HCT116 (cell line): ENCODE measurements at regions not wholly inside any gene's neighbourhood (a gene's known extent, or its start where the extent isn't known, plus 50 kb on each side); places are given as distances from the start of the nearest gene placed in this dataset.

Experiments used
- ATAC-seq: fragments of 200-7000 bp; cut with Tn5 transposase; 2 replicates; pipeline ENCODE4 v1.9.1; 2020; ENCODE audit warnings: mild to moderate bottlenecking, moderate library complexity
- BruUV-seq: library from RNA; stranded (reverse); fragments of 400-500 nt; replicated peaks from 2 replicates; lab custom pipeline; 2021; lab: Mats Ljungman, UMichigan
- CTCF ChIA-PET: fragments of 300-600 bp; sonication (Branson Sonifier 250); formaldehyde crosslinking; loops from one replicate; lab custom pipeline; 2021; ENCODE audit warnings: antibody characterized with exemption; lab: Charles Lee
- POLR2A ChIA-PET: fragments of 300-600, 350-600 bp; sonication (Branson Sonifier 250); formaldehyde crosslinking; loops from one replicate; lab custom pipeline; 2021; ENCODE audit warnings: antibody characterized with exemption; lab: Charles Lee
- RAD21 ChIA-PET, 2 experiments: fragments of 300-600 bp; sonication (Branson Sonifier 250); formaldehyde crosslinking; loops; one replicate each; lab custom pipeline; 2023; ENCODE audit warnings: low total read pairs in 2 of 2; ENCODE audit not compliant: uncharacterized antibody in 2 of 2, unreplicated experiment in 2 of 2, low non-redundant PET in 1 of 2; lab: Charles Lee
- DNase-seq: peaks from one replicate; pipeline ENCODE4 v3.0.0-alpha.2; 2010; ENCODE audit warnings: low read depth, low spot score
- H2AFZ ChIP-seq: fragments of 200-600 bp; shearing (Covaris generic), sonication (generic); 2 replicates; pipeline ENCODE4 v1.6.1; 2017; ENCODE audit warnings: low read depth, mixed run types, mixed read lengths, antibody characterized with exemption, low read length; ENCODE audit not compliant: poor library complexity, severe bottlenecking
- H3K27ac ChIP-seq: 2 replicates; pipeline ENCODE4 v1.5.1; 2012; ENCODE audit warnings: low read depth, low read length
- H3K27me3 ChIP-seq: fragments of 200-600 bp; sonication (generic); 2 replicates; pipeline ENCODE4 v1.6.1; 2016; ENCODE audit warnings: mixed run types, low read length, mixed read lengths; ENCODE audit not compliant: insufficient read depth
- H3K36me3 ChIP-seq, 2 experiments: fragments of 200-500 bp in 1 of 2; fragments of 200-600 bp in 1 of 2; sonication (Bioruptor generic) in 1 of 2; sonication (generic) in 1 of 2; 2 replicates each; pipeline versions ENCODE4 v1.5.1 to v1.6.1; 2014 to 2016; ENCODE audit warnings: low read length in 2 of 2, inconsistent platforms in 1 of 2, mixed read lengths in 1 of 2, mixed run types in 1 of 2; ENCODE audit not compliant: insufficient read depth in 2 of 2, control insufficient read depth in 1 of 2
- H3K4me1 ChIP-seq, 2 experiments: fragments of 200-600 bp in 1 of 2; sonication (generic) in 1 of 2; 2 replicates each; pipeline versions ENCODE4 v1.5.1 to v1.6.1; 2012 to 2017; ENCODE audit warnings: low read length in 2 of 2, inconsistent platforms in 1 of 2, mild to moderate bottlenecking in 1 of 2, mixed read lengths in 1 of 2, mixed run types in 1 of 2, moderate library complexity in 1 of 2; ENCODE audit not compliant: insufficient read depth in 2 of 2, control insufficient read depth in 1 of 2
- H3K4me2 ChIP-seq: fragments of 200-600 bp; sonication (generic); 2 replicates; pipeline ENCODE4 v1.6.1; 2017; ENCODE audit warnings: mixed run types, low read length, mixed read lengths
- H3K4me3 ChIP-seq, 2 experiments: fragments of 200-600 bp in 1 of 2; sonication (generic) in 1 of 2; replicated peaks in 1 of 2; 2 replicates each; pipeline ENCODE4 v1.5.1; 2011 to 2016; ENCODE audit warnings: low read length in 2 of 2, control low read depth in 1 of 2, low read depth in 1 of 2, mild to moderate bottlenecking in 1 of 2, mixed read lengths in 1 of 2, mixed run types in 1 of 2
- H3K79me2 ChIP-seq: fragments of 200-600 bp; sonication (generic); 2 replicates; pipeline ENCODE4 v1.6.1; 2017; ENCODE audit warnings: mild to moderate bottlenecking, mixed run types, low read length, moderate library complexity, mixed read lengths; ENCODE audit not compliant: insufficient read depth
- H3K9ac ChIP-seq: fragments of 200-600 bp; sonication (generic); 2 replicates; pipeline ENCODE4 v1.6.1; 2016; ENCODE audit warnings: low read length, mixed read lengths
- H3K9me2 ChIP-seq: fragments of 200-600 bp; sonication (generic), shearing (Covaris generic); 2 replicates; pipeline ENCODE4 v1.6.1; 2017; ENCODE audit warnings: mixed run types, mild to moderate bottlenecking, moderate library complexity; ENCODE audit not compliant: insufficient read depth
- H3K9me3 ChIP-seq, 2 experiments: fragments of 200-500 bp in 1 of 2; fragments of 200-600 bp in 1 of 2; sonication (Bioruptor generic) in 1 of 2; sonication (generic) in 1 of 2; 2 replicates each; pipeline ENCODE4 v1.6.1; 2014 to 2017; ENCODE audit warnings: low read length in 2 of 2, mixed read lengths in 2 of 2, inconsistent platforms in 1 of 2, low read depth in 1 of 2, mild to moderate bottlenecking in 1 of 2, mixed run types in 1 of 2, moderate library complexity in 1 of 2; ENCODE audit not compliant: control insufficient read depth in 1 of 2, insufficient read depth in 1 of 2
- H4K20me1 ChIP-seq: fragments of 200-600 bp; sonication (generic), shearing (Covaris generic); 2 replicates; pipeline ENCODE4 v1.6.1; 2017; ENCODE audit warnings: mixed run types, mild to moderate bottlenecking, moderate library complexity; ENCODE audit not compliant: insufficient read depth
- ATF3 ChIP-seq: IDR thresholded peaks from 2 replicates; pipeline ENCODE4 v1.6.1; 2012
- CBX3 ChIP-seq: IDR thresholded peaks from 2 replicates; pipeline ENCODE4 v1.6.1; 2012; ENCODE audit warnings: low read depth
- CTCF ChIP-seq, 3 experiments: fragments of 200-600 bp in 1 of 3; sonication (generic) in 1 of 3; IDR thresholded peaks in 2 of 3; conservative IDR thresholded peaks in 1 of 3; 2 replicates each; pipeline ENCODE4 v1.5.1; 2012 to 2017; ENCODE audit warnings: low read depth in 2 of 3, low read length in 2 of 3, antibody characterized with exemption in 1 of 3, borderline replicate concordance in 1 of 3, control low read depth in 1 of 3, mild to moderate bottlenecking in 1 of 3, mixed read lengths in 1 of 3, mixed run types in 1 of 3, moderate library complexity in 1 of 3; ENCODE audit not compliant: insufficient read depth in 1 of 3
- EGR1 ChIP-seq: IDR thresholded peaks from 2 replicates; pipeline ENCODE4 v1.6.1; 2012; ENCODE audit warnings: low read depth
- EZH2 ChIP-seq: fragments of 200-600 bp; sonication (generic); IDR thresholded peaks from 2 replicates; pipeline ENCODE4 v1.6.1; 2017; ENCODE audit warnings: antibody characterized with exemption, mixed run types
- EZH2phosphoT487 ChIP-seq: fragments of 200-600 bp; IDR thresholded peaks from 2 replicates; pipeline ENCODE4 v1.6.1; 2018; ENCODE audit warnings: antibody characterized with exemption, borderline replicate concordance
- FOSL1 ChIP-seq: IDR thresholded peaks from 2 replicates; pipeline ENCODE4 v1.6.1; 2012; ENCODE audit warnings: low read depth
- JUND ChIP-seq: IDR thresholded peaks from 2 replicates; pipeline ENCODE4 v1.6.1; 2012
- MAX ChIP-seq: IDR thresholded peaks from 2 replicates; pipeline ENCODE4 v1.6.1; 2012
- POLR2A ChIP-seq: IDR thresholded peaks from 2 replicates; pipeline ENCODE4 v1.7.0; 2011; ENCODE audit warnings: borderline replicate concordance; ENCODE audit not compliant: insufficient read depth, insufficient read length; ENCODE audit errors: extremely low read depth
- RAD21 ChIP-seq: IDR thresholded peaks from 2 replicates; pipeline ENCODE4 v1.6.1; 2012; ENCODE audit warnings: low read depth, mild to moderate bottlenecking
- REST ChIP-seq: IDR thresholded peaks from 2 replicates; pipeline ENCODE4 v1.6.1; 2012; ENCODE audit warnings: low read depth
- SIN3A ChIP-seq: IDR thresholded peaks from 2 replicates; pipeline ENCODE4 v1.6.1; 2012; ENCODE audit warnings: low read depth
- SP1 ChIP-seq: IDR thresholded peaks from 2 replicates; pipeline ENCODE4 v1.6.1; 2012; ENCODE audit warnings: low read depth
- TCF7L2 ChIP-seq: IDR thresholded peaks from 2 replicates; pipeline ENCODE4 v1.7.0; 2011; ENCODE audit warnings: borderline replicate concordance, inconsistent platforms; ENCODE audit not compliant: insufficient read depth, insufficient read length; ENCODE audit errors: extremely low read depth
- ZFX ChIP-seq: fragments of 450-650 bp; IDR thresholded peaks from 2 replicates; pipeline ENCODE4 v1.6.1; 2017
- intact Hi-C: fragments of 100-400 bp; cut with micrococcal nuclease; formaldehyde crosslinking; loops from 2 replicates; pipeline ENCODE4 v1.10.0; 2022

GRCh38 chr2:47720036-47720435 is 62.9 kb upstream of the MSH6 start:
- H2AFZ ChIP-seq = no peak overlapping the region
- intact Hi-C loops = no loop called here
- H3K27ac ChIP-seq = no peak overlapping the region
- no peak for TF ChIP-seq EZH2phosphoT487
- TF ChIP-seq POLR2A = no peak
- no peak for TF ChIP-seq ATF3
- no peak for TF ChIP-seq SIN3A
- no peak for TF ChIP-seq REST
- no peaks in the 10 kb centered on the region for H3K4me1 ChIP-seq
- no peaks in the 10 kb centered on the region for H3K27me3 ChIP-seq
- H3K4me3 ChIP-seq = no peak overlapping the region
- ChIA-PET CTCF (no interaction called here), RAD21 (no interaction called here), POLR2A (no interaction called here)
- H3K9me2 ChIP-seq = no peaks in the 10 kb centered on the region
- no peaks in the 10 kb centered on the region for H3K9me3 ChIP-seq
- no peak for ATAC-seq
- H4K20me1 ChIP-seq = no peaks in the 10 kb centered on the region
- BruUV-seq = no TSS peak
- DNase-seq = no peak
- H3K36me3 ChIP-seq = no peaks in the 10 kb centered on the region
- H3K79me2 ChIP-seq = no peaks in the 10 kb centered on the region
- no peak overlapping the region for H3K4me2 ChIP-seq
- H3K9ac ChIP-seq = no peak overlapping the region

- Histone ChIP-seq H3K9ac (no peak overlapping the region), H3K27ac (no peak overlapping the region), H3K4me3 (no peak overlapping the region), H3K4me1 (no peaks in the 10 kb centered on the region), H3K79me2 (no peaks in the 10 kb centered on the region), H3K36me3 (no peaks in the 10 kb centered on the region), H3K4me2 (no peak overlapping the region), H4K20me1 (no peaks in the 10 kb centered on the region), H2AFZ (no peak overlapping the region), H3K9me3 (no peaks in the 10 kb centered on the region), H3K9me2 (no peaks in the 10 kb centered on the region), H3K27me3 (no peaks in the 10 kb centered on the region)
- ChIA-PET RAD21 (no interaction called here), POLR2A (interaction anchor here (0.6 kb wide), 1 partner anchor 12 kb away, joined by 3 read pairs; no protein-coding TSS in a partner anchor), CTCF (no interaction called here)
- no peak for DNase-seq
- ATAC-seq = no peak
- BruUV-seq = no TSS peak
- TF ChIP-seq JUND (no peak), TCF7L2 (no peak), EZH2 (no peak), EGR1 (no peak), CBX3 (no peak), SP1 (no peak), ATF3 (no peak), CTCF (IDR thresholded peaks at IDR 0.05 in 2 of 3, conservative IDR thresholded peaks at IDR 0.05 in 1 of 3; ENCODE audit: borderline replicate concordance in 1 of 3, insufficient read depth in 1 of 3, low read depth in 2 of 3, low read length in 2 of 3) (no peak), FOSL1 (no peak), EZH2phosphoT487 (no peak), POLR2A (no peak), MAX (no peak), ZFX (no peak), RAD21 (no peak)
- intact Hi-C loops = no loop called here
These were observed 63.8 kb upstream of the MSH6 start for GRCh38 chr2:47719099-47719498.
